NCI-H1105 treated with DMSO at 0.1 percent for 48 hours (cell line): ENCODE measurements at regions not wholly inside any gene's neighbourhood (a gene's known extent, or its start where the extent isn't known, plus 50 kb on each side); places are given as distances from the start of the nearest gene placed in this dataset.
"Not testable (repeated sequence)": the region's sequence is repeated elsewhere in the genome, so short reads cannot be mapped to it uniquely, and the experiment has no call there.

Source experiments
- DNase-seq: peaks from one replicate; lab custom pipeline; 2025; lab: John Stamatoyannopoulos, UW

GRCh38 chr9:102164247-102164646, 425.8 kb upstream of the GRIN3A start:
- DNase-seq = no peak

DNA sequence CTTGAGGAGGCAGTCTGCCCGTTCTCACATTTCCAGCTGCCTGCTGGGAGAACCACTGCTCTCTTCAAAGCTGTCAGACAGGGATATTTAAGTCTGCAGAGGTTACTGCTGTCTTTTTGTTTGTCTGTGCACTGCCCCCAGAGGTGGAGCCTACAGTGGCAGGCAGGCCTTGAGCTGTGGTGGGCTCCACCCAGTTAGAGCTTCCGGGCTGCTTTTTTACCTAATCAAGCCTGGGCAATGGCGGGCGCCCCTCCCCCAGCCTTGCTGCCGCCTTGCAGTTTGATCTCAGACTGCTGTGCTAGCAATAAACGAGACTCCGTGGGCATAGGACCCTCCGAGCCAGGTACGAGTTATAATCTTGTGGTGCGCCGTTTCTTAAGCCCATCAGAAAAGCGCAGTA, 414.6 kb upstream of the GRIN3A start:
- not testable (repeated sequence) for DNase-seq

DNA sequence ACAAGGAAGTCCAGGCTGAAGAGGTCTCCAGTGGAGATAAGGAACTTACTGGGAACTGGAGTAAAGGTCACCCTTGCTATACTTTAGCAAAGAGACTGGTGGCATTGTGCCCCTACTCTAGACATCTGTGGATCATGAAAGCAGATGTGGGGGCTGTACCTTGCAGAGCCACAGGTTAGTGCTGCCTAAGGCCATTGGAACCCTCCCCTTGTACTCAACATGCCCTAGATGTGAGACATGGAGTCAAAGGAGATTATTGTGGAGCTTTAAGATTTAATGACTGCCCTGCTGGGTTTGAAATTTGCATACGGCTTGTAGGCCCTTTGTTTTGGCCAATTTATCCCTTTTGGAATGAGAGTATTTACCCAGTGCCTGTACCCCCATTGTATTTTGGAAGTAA, 397.3 kb upstream of the GRIN3A start:
- DNase-seq = no peak

DNA sequence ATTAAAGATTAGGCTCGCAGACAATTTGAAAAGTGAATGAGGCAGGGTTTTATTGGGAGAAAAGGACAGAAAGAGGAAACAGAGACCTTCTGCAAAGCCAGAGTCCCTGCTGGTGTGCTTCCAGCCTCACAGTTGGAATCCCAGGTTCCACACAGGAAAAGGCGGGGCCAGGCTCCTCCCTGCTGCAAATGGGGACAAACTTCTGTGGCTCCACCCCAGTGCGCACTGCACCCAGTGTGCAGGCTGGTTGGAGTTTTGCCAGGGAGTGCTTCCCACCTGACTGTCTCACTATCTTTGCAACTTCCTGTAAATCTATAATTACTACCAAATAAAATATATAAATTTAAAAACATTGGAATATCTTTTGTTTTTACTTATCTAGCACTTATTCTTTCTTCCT, 386.0 kb upstream of the GRIN3A start:
- DNase-seq = no peak

- DNase-seq = no peak
Observed at GRCh38 chr9:102114557-102114956, 376.1 kb upstream of the GRIN3A start.

DNA sequence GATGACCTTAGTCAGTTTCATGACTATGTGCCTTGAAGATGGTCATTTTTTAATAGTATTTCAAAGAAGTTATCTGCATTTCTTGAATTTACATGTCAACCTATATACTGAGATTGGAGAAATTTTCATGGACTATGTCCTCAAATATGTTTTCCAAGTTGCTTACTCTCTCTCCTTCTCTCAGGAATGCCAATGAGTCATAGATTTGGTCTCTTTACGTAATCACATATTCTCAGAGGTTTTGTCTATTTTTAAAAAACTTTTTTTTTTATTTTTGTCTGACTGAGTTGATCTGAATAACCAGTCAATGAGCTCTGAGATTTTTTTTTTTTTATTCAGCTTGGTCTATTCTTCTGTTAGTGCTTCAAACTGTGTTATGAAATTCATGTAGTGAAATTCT, 374.7 kb upstream of the GRIN3A start:
- DNase-seq = no peak

DNA sequence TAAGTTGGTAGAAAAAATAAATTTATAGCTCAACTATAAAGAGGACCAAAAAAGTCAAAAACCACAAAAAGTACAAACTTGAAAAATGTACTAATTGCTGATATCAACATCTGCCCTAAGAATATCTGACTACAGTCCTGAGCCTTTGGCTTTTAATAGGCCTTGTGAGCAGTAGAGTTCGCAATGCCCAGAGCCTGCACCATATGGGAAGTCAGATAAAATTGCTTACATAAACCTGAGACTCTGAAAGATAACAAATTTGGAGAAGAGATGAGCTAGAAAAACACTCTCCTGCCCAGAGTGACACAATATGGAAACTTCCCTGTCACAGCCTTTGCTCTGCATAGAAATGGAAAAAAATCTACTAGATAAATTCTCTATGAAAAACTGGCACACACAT, 368.0 kb upstream of the GRIN3A start:
- DNase-seq = no peak

DNA sequence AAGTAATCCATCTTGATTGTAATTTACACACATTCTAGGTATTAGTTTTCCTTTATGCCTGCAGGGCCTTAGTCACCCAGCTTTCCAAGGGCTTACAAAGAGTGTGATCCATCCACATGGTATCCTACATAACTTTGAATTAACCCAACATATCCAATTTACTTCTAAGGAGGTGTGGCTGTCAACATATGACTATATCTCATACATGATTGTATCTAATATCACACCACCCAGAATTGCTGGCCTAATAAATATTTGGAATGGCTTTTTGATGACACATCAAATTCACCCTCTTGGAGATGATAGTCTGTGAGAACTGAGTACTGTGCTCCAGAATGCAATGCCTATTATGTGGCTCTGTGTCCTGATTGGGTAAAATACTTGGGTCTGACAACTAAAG, 363.3 kb upstream of the GRIN3A start:
- DNase-seq = no peak

DNA sequence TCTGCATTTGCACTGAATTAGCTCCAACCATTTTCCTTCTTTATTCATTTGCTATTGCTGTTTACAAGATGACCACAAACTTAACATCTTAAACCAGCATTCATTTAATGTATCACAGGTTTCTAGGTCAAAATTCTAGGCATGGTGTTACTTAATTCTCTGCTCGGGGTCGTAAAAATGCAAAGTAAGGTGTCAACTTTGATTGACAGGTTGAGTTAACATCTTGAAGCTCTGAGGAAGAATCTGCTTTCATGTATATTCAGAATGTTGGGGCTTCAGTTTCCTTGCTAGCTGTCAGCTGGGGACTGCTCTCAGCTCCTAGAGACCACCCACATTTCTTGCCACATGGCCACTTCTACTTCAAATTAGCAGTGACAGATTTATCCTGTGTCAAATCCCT, 348.7 kb upstream of the GRIN3A start:
- no peak for DNase-seq

DNA sequence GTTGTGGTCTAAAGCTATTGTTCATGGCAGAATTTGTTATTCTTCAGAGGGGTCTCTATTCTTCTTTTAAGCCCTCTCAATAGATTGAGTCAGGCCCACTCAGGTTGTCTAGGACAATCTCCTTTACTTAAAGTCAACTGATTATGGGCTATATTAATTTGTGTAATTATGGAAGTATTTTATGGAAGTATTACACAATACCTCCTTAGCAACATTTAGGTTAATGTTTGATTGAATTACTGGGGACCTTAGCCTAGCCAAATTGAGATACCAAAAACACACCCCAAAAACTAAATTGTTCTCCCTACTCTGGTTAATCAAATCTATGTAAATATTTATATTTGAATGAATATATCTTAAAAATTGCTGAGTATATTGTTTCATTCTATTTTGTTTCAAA, 347.1 kb upstream of the GRIN3A start:
- no peak for DNase-seq

DNA sequence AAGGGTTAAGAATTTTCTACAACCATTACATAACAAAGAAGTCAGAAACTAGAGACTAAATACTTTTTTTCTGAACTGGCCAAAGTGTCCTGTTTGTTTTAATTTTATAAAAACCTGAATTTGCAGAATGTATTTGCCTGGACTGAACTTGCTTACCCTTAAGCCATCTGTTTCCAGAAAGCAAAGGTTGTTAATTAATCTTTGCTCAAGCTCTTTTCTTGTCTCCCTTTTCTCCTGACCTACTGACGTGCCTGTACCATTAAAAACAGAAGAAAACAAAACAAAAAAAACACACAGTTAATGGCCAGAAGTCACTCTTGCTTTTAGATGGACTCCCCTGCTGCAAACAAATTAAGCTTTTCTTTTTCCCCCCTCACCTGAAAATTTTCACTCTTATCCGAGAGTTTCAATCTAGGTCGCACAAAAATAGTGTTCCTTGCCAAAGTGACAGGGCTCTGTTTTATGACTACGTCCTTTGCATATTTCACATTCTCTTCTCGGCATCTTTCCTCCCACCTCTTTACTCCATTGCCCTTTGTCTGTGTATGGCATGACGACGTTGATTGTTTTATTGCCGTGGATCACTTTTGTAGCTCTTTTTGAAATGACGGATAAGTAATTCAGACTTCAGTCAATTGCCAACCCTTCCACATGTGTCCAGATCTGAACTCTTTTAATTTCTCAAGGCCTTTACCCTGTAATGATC, 333.8 kb upstream of the GRIN3A start:
- no peak for DNase-seq

GRCh38 chr9:102069969-102070368, 331.5 kb upstream of the GRIN3A start:
- DNase-seq = no peak

- DNase-seq = no peak
Observed at GRCh38 chr9:102054811-102055210, 316.4 kb upstream of the GRIN3A start.

- no peak for DNase-seq
Observed at GRCh38 chr9:102049586-102050246, 311.3 kb upstream of the GRIN3A start.

GRCh38 chr9:102047549-102047948, 309.1 kb upstream of the GRIN3A start:
- DNase-seq = no peak

DNA sequence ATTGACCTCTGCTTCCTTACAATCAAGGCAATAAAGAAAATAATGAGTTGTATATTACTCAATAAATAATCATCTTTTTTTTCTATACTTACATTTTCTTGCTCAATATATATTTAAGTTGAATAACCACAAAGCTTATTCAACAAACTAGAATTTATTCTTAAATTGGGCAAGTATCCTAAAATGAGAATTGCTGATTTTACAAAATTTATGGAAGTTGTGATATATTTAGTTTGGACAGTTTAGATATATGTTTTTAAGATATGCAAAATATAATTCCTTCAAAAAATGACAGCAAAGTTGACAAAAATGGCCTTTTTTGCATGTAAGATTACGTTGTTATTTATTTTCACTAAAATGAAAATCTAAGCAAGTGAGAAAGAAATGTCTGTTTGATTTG, 305.7 kb upstream of the GRIN3A start:
- no peak for DNase-seq

DNA sequence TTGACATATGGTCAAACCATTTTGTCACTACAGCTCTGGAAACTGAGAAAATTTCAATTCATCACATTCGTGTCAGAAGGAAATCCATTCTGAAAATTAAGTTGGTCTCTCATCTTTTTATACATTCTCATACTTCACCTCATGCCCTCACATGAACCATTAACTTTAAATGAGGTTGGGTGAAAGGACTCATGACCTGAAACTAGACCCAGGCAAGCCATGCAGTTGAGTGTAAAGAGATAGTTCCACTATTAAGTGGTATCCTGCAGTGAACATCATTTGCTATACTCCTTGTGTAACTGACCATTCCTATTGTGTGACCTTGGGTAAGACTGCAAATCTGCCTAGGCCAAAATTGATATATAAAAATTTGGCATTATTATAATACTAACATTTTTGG, 299.6 kb upstream of the GRIN3A start:
- DNase-seq = no peak

- no peak for DNase-seq
Observed at GRCh38 chr9:102035929-102036328, 297.5 kb upstream of the GRIN3A start.

DNA sequence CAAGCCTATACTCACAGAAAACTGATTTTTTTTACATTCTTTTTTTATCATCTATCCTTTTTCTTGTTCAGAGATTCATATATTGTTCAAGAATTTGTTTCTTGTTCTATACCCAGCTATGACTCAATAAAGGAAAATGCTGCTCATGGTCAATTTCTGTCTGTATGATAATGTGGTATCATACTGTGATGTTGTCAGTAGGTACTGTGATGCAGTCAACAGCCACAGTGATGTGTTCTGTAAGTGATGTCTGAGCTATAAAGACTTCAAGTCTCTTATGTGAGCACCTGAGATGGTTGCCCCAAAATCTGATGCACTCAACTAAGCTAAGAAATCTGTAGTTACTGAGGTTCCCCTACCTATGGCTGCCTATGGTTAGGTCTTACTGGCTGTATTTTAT, 294.2 kb upstream of the GRIN3A start:
- no peak for DNase-seq

- DNase-seq = no peak
Observed at GRCh38 chr9:102000956-102001355, 262.5 kb upstream of the GRIN3A start.

GRCh38 chr9:101999441-101999840, 261.0 kb upstream of the GRIN3A start:
- DNase-seq = peak; percentile 70

DNA sequence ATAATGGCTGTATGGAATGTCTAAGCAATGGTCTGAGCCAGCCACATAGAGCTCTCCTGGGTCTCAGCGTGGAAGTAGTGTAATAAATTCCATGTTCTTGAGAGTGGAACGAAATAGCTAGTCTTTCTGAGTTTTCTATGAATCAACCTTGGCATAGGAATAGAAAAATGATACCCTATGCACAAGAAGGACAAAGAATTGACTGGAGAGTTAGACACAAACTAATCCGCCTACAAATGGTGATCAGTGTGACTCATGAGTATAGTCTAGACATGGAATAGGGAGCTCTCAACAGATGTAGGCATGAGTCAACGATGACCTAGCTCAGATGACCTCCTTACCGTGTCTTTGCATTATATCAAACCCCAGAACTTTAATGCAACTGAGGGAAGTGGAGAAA, 256.8 kb upstream of the GRIN3A start:
- DNase-seq = no peak

GRCh38 chr9:101993771-101994170, 255.3 kb upstream of the GRIN3A start:
- no peak for DNase-seq

DNA sequence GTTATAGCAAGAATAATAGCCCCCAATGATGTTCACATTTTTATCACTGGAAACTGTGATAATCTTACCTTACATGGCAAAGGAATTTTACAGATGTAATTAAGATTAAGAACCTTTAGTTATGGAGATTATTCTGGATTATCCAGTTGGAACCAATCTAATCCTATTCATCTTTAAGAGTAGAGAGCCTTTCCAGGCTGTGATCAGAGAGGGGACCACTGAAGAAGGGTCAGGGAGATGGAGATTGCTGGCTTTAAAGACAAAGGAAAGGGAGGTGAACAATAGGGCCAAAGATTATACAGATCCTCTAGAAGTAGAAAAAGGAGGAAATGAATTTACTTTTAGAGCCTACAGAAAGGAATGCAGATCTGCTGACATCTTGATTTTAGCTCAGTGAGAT, 253.5 kb upstream of the GRIN3A start:
- DNase-seq = no peak
